Activated B cell treated with CpG ODN at 0.5 μM for 24 hours (primary cell): ENCODE measurements at regions not wholly inside any gene's neighbourhood (a gene's known extent, or its start where the extent isn't known, plus 50 kb on each side); places are given as distances from the start of the nearest gene placed in this dataset.
A peak's percentile ranks its signal among the peaks of the same experiment; 100 is the strongest.

Experiments used
- ATAC-seq: fragments of 200-7000 bp; cut with Tn5 transposase; one replicate; pipeline ENCODE4 v1.10.0; 2021; ENCODE audit warnings: low read depth, mild to moderate bottlenecking, moderate library complexity
- CTCF ChIA-PET: fragments of 350-600 bp; sonication (Branson Sonifier 250); formaldehyde crosslinking; loops from one replicate; lab custom pipeline; 2021; ENCODE audit warnings: antibody characterized with exemption; lab: Charles Lee
- POLR2A ChIA-PET: fragments of 350-600 bp; sonication (Branson Sonifier 250); formaldehyde crosslinking; loops from one replicate; lab custom pipeline; 2021; ENCODE audit warnings: antibody characterized with exemption; lab: Charles Lee
- DNase-seq: peaks from one replicate; pipeline ENCODE4 v3.0.0; 2022
- H3K27ac Mint-ChIP-seq: one replicate; pipeline ENCODE4 v1.8.0; 2020; ENCODE audit warnings: mixed read lengths
- H3K27me3 Mint-ChIP-seq: one replicate; pipeline ENCODE4 v1.8.0; 2021; ENCODE audit warnings: mixed read lengths
- H3K36me3 Mint-ChIP-seq: one replicate; pipeline ENCODE4 v1.8.0; 2021; ENCODE audit warnings: low read depth, mixed read lengths
- H3K4me1 Mint-ChIP-seq: one replicate; pipeline ENCODE4 v1.8.0; 2021; ENCODE audit warnings: mixed read lengths
- H3K4me3 Mint-ChIP-seq: one replicate; pipeline ENCODE4 v1.8.0; 2020; ENCODE audit warnings: mild to moderate bottlenecking, mixed read lengths
- H3K9me3 Mint-ChIP-seq: one replicate; pipeline ENCODE4 v1.8.0; 2020; ENCODE audit warnings: mixed read lengths
- intact Hi-C: fragments of 100-400 bp; cut with micrococcal nuclease; formaldehyde crosslinking; loops from one replicate; pipeline ENCODE4 v1.15.1; 2024
- TF ChIP-seq, protein P1 (sequence below): fragments of 200-600 bp; IDR thresholded peaks from one replicate; pipeline ENCODE4 v1.8.0; 2022; ENCODE audit warnings: antibody characterized with exemption, mild to moderate bottlenecking

GRCh38 chr3:107992976-107993684 is 97.7 kb downstream of the CD47 start:
- no peaks in the 10 kb centered on the region for H3K9me3 Mint-ChIP-seq
- no peaks in the 10 kb centered on the region for H3K36me3 Mint-ChIP-seq
- intact Hi-C loops: no loop called here
- no peaks in the 10 kb centered on the region for H3K27me3 Mint-ChIP-seq
- H3K4me3 Mint-ChIP-seq: peak overlapping the region; percentile 9
- TF ChIP-seq, protein P1, sequence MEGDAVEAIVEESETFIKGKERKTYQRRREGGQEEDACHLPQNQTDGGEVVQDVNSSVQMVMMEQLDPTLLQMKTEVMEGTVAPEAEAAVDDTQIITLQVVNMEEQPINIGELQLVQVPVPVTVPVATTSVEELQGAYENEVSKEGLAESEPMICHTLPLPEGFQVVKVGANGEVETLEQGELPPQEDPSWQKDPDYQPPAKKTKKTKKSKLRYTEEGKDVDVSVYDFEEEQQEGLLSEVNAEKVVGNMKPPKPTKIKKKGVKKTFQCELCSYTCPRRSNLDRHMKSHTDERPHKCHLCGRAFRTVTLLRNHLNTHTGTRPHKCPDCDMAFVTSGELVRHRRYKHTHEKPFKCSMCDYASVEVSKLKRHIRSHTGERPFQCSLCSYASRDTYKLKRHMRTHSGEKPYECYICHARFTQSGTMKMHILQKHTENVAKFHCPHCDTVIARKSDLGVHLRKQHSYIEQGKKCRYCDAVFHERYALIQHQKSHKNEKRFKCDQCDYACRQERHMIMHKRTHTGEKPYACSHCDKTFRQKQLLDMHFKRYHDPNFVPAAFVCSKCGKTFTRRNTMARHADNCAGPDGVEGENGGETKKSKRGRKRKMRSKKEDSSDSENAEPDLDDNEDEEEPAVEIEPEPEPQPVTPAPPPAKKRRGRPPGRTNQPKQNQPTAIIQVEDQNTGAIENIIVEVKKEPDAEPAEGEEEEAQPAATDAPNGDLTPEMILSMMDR: no peak
- ChIA-PET CTCF (no interaction called here), POLR2A (no interaction called here)
- DNase-seq: no peak
- peaks cover 23% of the 10 kb centered on the region for H3K4me1 Mint-ChIP-seq
- H3K27ac Mint-ChIP-seq: no peak overlapping the region
- ATAC-seq: peak; percentile 91

DNA sequence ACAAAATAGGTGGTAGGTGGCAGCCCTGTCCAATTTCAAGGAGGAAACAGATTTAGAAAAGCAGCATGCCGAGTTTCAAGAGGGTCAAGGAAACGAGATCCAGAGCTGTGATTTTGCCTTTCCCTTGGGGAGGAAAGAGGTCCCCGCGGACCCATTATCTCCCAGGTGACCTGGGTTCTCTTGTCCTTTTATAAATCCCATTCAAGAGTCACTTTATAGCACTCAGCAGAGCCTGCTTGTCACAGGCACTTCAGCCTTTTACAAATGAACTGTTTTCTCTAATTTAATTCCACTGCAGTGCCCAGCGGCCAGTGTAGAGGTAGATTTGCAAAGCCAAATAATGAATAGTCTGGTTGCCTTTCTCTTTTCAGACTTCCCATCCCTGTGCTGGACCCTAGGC is 99.9 kb downstream of the CD47 start:
- intact Hi-C loops: no loop called here
- POLR2A ChIA-PET: no interaction called here
- Mint-ChIP-seq H3K27me3 (no peaks in the 10 kb centered on the region), H3K4me1 (peaks cover 23% of the 10 kb centered on the region), H3K4me3 (no peak overlapping the region), H3K9me3 (no peaks in the 10 kb centered on the region), H3K27ac (no peak overlapping the region), H3K36me3 (no peaks in the 10 kb centered on the region)
- CTCF ChIA-PET: no interaction called here
- TF ChIP-seq, protein P1: no peak
- ATAC-seq (no peak), DNase-seq (no peak)

- TF ChIP-seq, protein P1: no peak
Observed at GRCh38 chr3:107990433-107990832, 100.4 kb downstream of the CD47 start.

DNA sequence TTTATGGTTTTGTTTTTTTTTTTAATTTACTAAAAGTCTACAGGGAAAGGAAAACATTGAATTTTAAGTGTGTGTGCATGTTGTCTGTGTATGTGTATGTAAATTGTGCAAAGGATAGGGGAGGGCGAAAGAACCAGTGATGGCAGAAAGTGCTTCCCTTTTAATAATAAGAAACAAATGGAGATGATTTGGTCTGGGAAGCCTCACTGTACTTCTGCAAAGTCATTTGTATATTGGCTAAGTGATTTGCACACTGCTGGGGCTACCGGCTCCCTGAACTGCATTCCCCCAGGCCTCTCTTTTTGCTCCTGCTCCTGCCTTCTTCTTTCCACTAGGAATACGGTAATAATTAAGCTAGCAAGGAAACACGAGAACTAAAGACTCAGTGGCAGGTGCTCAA is 101.2 kb downstream of the CD47 start:
- TF ChIP-seq, protein P1: no peak
- Mint-ChIP-seq H3K27ac (no peak overlapping the region), H3K9me3 (no peaks in the 10 kb centered on the region), H3K36me3 (no peaks in the 10 kb centered on the region), H3K27me3 (no peaks in the 10 kb centered on the region), H3K4me1 (peaks cover 30% of the 10 kb centered on the region), H3K4me3 (no peak overlapping the region)
- ChIA-PET CTCF (no interaction called here), POLR2A (no interaction called here)
- DNase-seq (no peak), ATAC-seq (no peak)
- intact Hi-C loops: no loop called here

More at GRCh38 chr3:107990433-107990832, 100.4 kb downstream of the CD47 start:
- Mint-ChIP-seq H3K4me1 (peaks cover 26% of the 10 kb centered on the region), H3K27me3 (no peaks in the 10 kb centered on the region), H3K36me3 (no peaks in the 10 kb centered on the region), H3K9me3 (no peaks in the 10 kb centered on the region), H3K27ac (no peak overlapping the region), H3K4me3 (no peak overlapping the region)
- no peak for DNase-seq
- POLR2A ChIA-PET: no interaction called here
- no peak for ATAC-seq
- CTCF ChIA-PET: no interaction called here
- intact Hi-C loops: no loop called here

GRCh38 chr3:107988460-107989175 is 102.2 kb downstream of the CD47 start:
- peak; percentile 35 for ATAC-seq
- POLR2A ChIA-PET: no interaction called here

More at GRCh38 chr3:107988460-107989175, 102.2 kb downstream of the CD47 start:
- TF ChIP-seq, protein P1: no peak
- CTCF ChIA-PET: no interaction called here
- no peaks in the 10 kb centered on the region for H3K27me3 Mint-ChIP-seq
- no peak overlapping the region for H3K27ac Mint-ChIP-seq
- no peaks in the 10 kb centered on the region for H3K9me3 Mint-ChIP-seq
- DNase-seq: no peak
- peak overlapping the region; percentile 20 for H3K4me3 Mint-ChIP-seq
- H3K36me3 Mint-ChIP-seq: no peaks in the 10 kb centered on the region
- intact Hi-C loops: no loop called here
- peaks cover 24% of the 10 kb centered on the region for H3K4me1 Mint-ChIP-seq
